OCI-LY7 (cell line): ENCODE measurements at regions not wholly inside any gene's neighbourhood (a gene's known extent, or its start where the extent isn't known, plus 50 kb on each side); places are given as distances from the start of the nearest gene placed in this dataset.

Experiments
- BruUV-seq: library from RNA; stranded (reverse); fragments of 400-500 nt; replicated peaks from 2 replicates; lab custom pipeline; 2021; lab: Mats Ljungman, UMichigan
- CTCF ChIA-PET: fragments of 300-600 bp; sonication (Branson Sonifier 250); formaldehyde crosslinking; loops from one replicate; lab custom pipeline; 2022; ENCODE audit warnings: antibody characterized with exemption; ENCODE audit not compliant: unreplicated experiment; lab: Charles Lee
- POLR2A ChIA-PET: fragments of 300-600 bp; sonication (Branson Sonifier 250); formaldehyde crosslinking; loops from one replicate; lab custom pipeline; 2022; ENCODE audit warnings: antibody characterized with exemption; lab: Charles Lee
- DNase-seq: peaks from one replicate; pipeline ENCODE4 v3.0.0-alpha.2; 2015; ENCODE audit warnings: low spot score
- H2AFZ ChIP-seq: fragments of 200-600 bp; sonication (generic), shearing (Covaris generic); 2 replicates; pipeline ENCODE4 v1.6.1; 2014; ENCODE audit warnings: mild to moderate bottlenecking, antibody characterized with exemption, low read length, moderate library complexity
- H3K27ac ChIP-seq: fragments of 200-600 bp; sonication (generic); 2 replicates; pipeline ENCODE4 v1.5.1; 2014; ENCODE audit warnings: mixed run types, low read depth, mild to moderate bottlenecking, moderate library complexity, low read length, inconsistent platforms; ENCODE audit not compliant: poor library complexity, severe bottlenecking
- H3K36me3 ChIP-seq: fragments of 200-600 bp; sonication (generic); 2 replicates; pipeline ENCODE4 v1.6.1; 2014; ENCODE audit warnings: mild to moderate bottlenecking, antibody characterized with exemption, low read length, moderate library complexity, mixed read lengths; ENCODE audit not compliant: insufficient read depth
- H3K4me1 ChIP-seq: fragments of 200-600 bp; sonication (generic); 2 replicates; pipeline ENCODE4 v1.5.1; 2014; ENCODE audit warnings: mild to moderate bottlenecking, low read length; ENCODE audit not compliant: insufficient read depth, poor library complexity, severe bottlenecking
- H3K4me2 ChIP-seq: fragments of 200-600 bp; sonication (generic); 2 replicates; pipeline ENCODE4 v1.6.1; 2014; ENCODE audit warnings: mild to moderate bottlenecking, low read length
- H3K4me3 ChIP-seq: fragments of 200-600 bp; sonication (generic); 2 replicates; pipeline ENCODE4 v1.5.1; 2014; ENCODE audit warnings: mild to moderate bottlenecking, low read depth, low read length; ENCODE audit not compliant: poor library complexity, severe bottlenecking
- H3K79me2 ChIP-seq: fragments of 200-600 bp; sonication (generic); 2 replicates; pipeline ENCODE4 v1.6.1; 2016; ENCODE audit warnings: low read depth, mild to moderate bottlenecking, low read length, moderate library complexity, mixed read lengths; ENCODE audit not compliant: insufficient read depth
- H3K9me2 ChIP-seq: fragments of 200-600 bp; sonication (generic); 2 replicates; pipeline ENCODE4 v1.6.1; 2016; ENCODE audit warnings: mild to moderate bottlenecking, low read length, mixed read lengths; ENCODE audit not compliant: insufficient read depth
- H3K9me3 ChIP-seq: fragments of 200-600 bp; sonication (generic); 2 replicates; pipeline ENCODE4 v1.6.1; 2014; ENCODE audit warnings: mild to moderate bottlenecking, mixed run types, low read length, mixed read lengths
- H4K20me1 ChIP-seq: fragments of 200-600 bp; sonication (generic); 2 replicates; pipeline ENCODE4 v1.6.1; 2014; ENCODE audit warnings: mild to moderate bottlenecking, antibody characterized with exemption, low read length, moderate library complexity, mixed read lengths; ENCODE audit not compliant: insufficient read depth
- EZH2phosphoT487 ChIP-seq: fragments of 200-600 bp; sonication (generic); IDR thresholded peaks from 2 replicates; pipeline ENCODE4 v1.6.1; 2018; ENCODE audit warnings: low read depth, borderline replicate concordance, mild to moderate bottlenecking, mixed run types, antibody characterized with exemption, low read length, moderate library complexity, mixed read lengths
- intact Hi-C: fragments of 100-400 bp; cut with micrococcal nuclease; formaldehyde crosslinking; loops from one replicate; pipeline ENCODE4 v1.10.0; 2022; ENCODE audit not compliant: unreplicated experiment
- TF ChIP-seq, protein P1 (sequence below): fragments of 200-600 bp; sonication (generic); conservative IDR thresholded peaks from 2 replicates; pipeline ENCODE4 v1.5.1; 2014; ENCODE audit warnings: mild to moderate bottlenecking, antibody characterized with exemption, low read length, moderate library complexity, mixed read lengths

- no TSS peak for BruUV-seq
- ChIA-PET POLR2A (no interaction called here), CTCF (no interaction called here)
Measured at GRCh38 chr2:83784315-83784714, 674.8 kb downstream of the SUCLG1 start.

GRCh38 chr2:83782122-83782521, 677.0 kb downstream of the SUCLG1 start:
- Histone ChIP-seq H4K20me1 (no peaks in the 10 kb centered on the region), H3K36me3 (no peaks in the 10 kb centered on the region), H3K9me2 (no peaks in the 10 kb centered on the region), H3K9me3 (no peaks in the 10 kb centered on the region), H3K4me3 (no peak overlapping the region), H3K4me1 (no peaks in the 10 kb centered on the region), H3K79me2 (no peaks in the 10 kb centered on the region), H3K27ac (no peak overlapping the region), H3K4me2 (no peak overlapping the region), H2AFZ (no peak overlapping the region)
- TF ChIP-seq EZH2phosphoT487 = no peak
- TF ChIP-seq, protein P1, sequence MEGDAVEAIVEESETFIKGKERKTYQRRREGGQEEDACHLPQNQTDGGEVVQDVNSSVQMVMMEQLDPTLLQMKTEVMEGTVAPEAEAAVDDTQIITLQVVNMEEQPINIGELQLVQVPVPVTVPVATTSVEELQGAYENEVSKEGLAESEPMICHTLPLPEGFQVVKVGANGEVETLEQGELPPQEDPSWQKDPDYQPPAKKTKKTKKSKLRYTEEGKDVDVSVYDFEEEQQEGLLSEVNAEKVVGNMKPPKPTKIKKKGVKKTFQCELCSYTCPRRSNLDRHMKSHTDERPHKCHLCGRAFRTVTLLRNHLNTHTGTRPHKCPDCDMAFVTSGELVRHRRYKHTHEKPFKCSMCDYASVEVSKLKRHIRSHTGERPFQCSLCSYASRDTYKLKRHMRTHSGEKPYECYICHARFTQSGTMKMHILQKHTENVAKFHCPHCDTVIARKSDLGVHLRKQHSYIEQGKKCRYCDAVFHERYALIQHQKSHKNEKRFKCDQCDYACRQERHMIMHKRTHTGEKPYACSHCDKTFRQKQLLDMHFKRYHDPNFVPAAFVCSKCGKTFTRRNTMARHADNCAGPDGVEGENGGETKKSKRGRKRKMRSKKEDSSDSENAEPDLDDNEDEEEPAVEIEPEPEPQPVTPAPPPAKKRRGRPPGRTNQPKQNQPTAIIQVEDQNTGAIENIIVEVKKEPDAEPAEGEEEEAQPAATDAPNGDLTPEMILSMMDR = no peak
- intact Hi-C loops = no loop called here
- POLR2A ChIA-PET = no interaction called here
- no peak for DNase-seq
- CTCF ChIA-PET = no interaction called here
- BruUV-seq = no TSS peak

More at GRCh38 chr2:83784315-83784714, 674.8 kb downstream of the SUCLG1 start:
- Histone ChIP-seq H3K9me3 (no peaks in the 10 kb centered on the region), H2AFZ (no peak overlapping the region), H3K9me2 (no peaks in the 10 kb centered on the region), H3K79me2 (no peaks in the 10 kb centered on the region), H3K36me3 (no peaks in the 10 kb centered on the region), H3K4me3 (no peak overlapping the region), H3K4me1 (no peaks in the 10 kb centered on the region), H3K4me2 (no peak overlapping the region), H3K27ac (no peak overlapping the region), H4K20me1 (no peaks in the 10 kb centered on the region)
- intact Hi-C loops = no loop called here
- TF ChIP-seq, protein P1 = no peak
- TF ChIP-seq EZH2phosphoT487 = no peak
- no peak for DNase-seq

DNA sequence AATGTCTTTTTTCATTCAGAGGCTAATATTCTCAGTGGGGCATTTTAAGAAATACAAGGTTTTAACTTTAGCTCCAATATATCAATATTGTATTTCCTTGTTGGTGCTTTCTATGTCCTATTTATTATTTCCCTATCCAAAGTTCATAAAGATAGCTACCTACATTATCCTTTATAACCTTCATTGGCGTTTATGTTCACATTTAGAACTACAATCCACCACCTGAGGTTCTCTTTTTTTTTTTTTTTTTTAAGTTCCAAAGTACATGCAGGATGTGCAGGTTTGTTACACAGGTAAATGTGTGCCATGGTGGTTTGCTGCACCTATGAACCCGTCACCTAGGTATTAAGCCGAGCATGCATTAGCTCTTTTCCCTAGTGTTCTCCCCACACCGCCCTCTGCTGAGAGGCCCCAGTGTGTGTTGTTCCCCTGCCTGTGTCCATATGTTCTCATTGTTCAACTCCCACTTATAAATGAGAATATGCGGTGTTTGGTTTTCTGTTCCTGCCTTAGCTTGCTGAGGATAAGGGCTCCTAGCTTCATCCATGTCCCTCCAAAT, 694.6 kb downstream of the SUCLG1 start:
- intact Hi-C loops = no loop called here
- TF ChIP-seq, protein P1 = no peak
- TF ChIP-seq EZH2phosphoT487 = no peak
- H3K79me2 ChIP-seq = no peaks in the 10 kb centered on the region
- H3K4me2 ChIP-seq = no peak overlapping the region
- ChIA-PET POLR2A (interaction anchor here (0.5 to 0.7 kb wide), 2 partner anchors 960 to 1390 kb away, joined by 3 read pairs; no protein-coding TSS in a partner anchor), CTCF (no interaction called here)
- no peak for DNase-seq
- H3K4me1 ChIP-seq = no peaks in the 10 kb centered on the region
- H2AFZ ChIP-seq = no peak overlapping the region
- no peak overlapping the region for H3K4me3 ChIP-seq
- BruUV-seq = no TSS peak
- no peak overlapping the region for H3K27ac ChIP-seq
- H3K9me2 ChIP-seq = no peaks in the 10 kb centered on the region
- no peaks in the 10 kb centered on the region for H4K20me1 ChIP-seq
- H3K9me3 ChIP-seq = peaks cover 7% of the 10 kb centered on the region; the same call in 1 of the 2 replicates
- no peaks in the 10 kb centered on the region for H3K36me3 ChIP-seq
